PC-3 (cell line): ENCODE measurements at regions not wholly inside any gene's neighbourhood (a gene's known extent, or its start where the extent isn't known, plus 50 kb on each side); places are given as distances from the start of the nearest gene placed in this dataset.

Source experiments
- ATAC-seq: fragments of 200-7000 bp; cut with Tn5 transposase; 2 replicates; pipeline ENCODE4 v1.9.1; 2020; ENCODE audit warnings: mild to moderate bottlenecking, moderate library complexity
- BruUV-seq: library from RNA; stranded (reverse); fragments of 400-500 nt; replicated peaks from 2 replicates; lab custom pipeline; 2021; lab: Mats Ljungman, UMichigan
- CTCF ChIA-PET: fragments of 300-600 bp; sonication (Branson Sonifier 250); formaldehyde crosslinking; loops from one replicate; lab custom pipeline; 2022; ENCODE audit warnings: antibody characterized with exemption; lab: Charles Lee
- POLR2A ChIA-PET: fragments of 300-600 bp; sonication (Branson Sonifier 250); formaldehyde crosslinking; loops from one replicate; lab custom pipeline; 2022; ENCODE audit warnings: antibody characterized with exemption; ENCODE audit not compliant: unreplicated experiment; lab: Charles Lee
- DNase-seq: peaks from one replicate; pipeline ENCODE4 v3.0.0-alpha.2; 2015
- H2AFZ ChIP-seq: fragments of 300-600 bp; sonication (generic); 2 replicates; pipeline ENCODE4 v1.6.0; 2016; ENCODE audit warnings: antibody characterized with exemption, low read length
- H3F3A ChIP-seq: fragments of 300-600 bp; sonication (generic); one replicate; pipeline ENCODE4 v1.6.0; 2017; ENCODE audit warnings: antibody characterized with exemption, low read length, control low read depth, mild to moderate bottlenecking; ENCODE audit not compliant: unreplicated experiment
- H3K27ac ChIP-seq: fragments of 300-600 bp; sonication (generic); 2 replicates; pipeline ENCODE4 v1.5.1; 2016; ENCODE audit warnings: mild to moderate bottlenecking, low read length
- H3K27me3 ChIP-seq: fragments of 300-600 bp; sonication (generic); 2 replicates; pipeline ENCODE4 v1.6.1; 2016; ENCODE audit warnings: low read length, mixed read lengths
- H3K36me3 ChIP-seq: fragments of 300-600 bp; sonication (generic); 2 replicates; pipeline ENCODE4 v1.6.1; 2016; ENCODE audit warnings: low read depth, mixed run types, low read length, mixed read lengths
- H3K4me1 ChIP-seq: fragments of 300-600 bp; sonication (generic); 2 replicates; pipeline ENCODE4 v1.5.1; 2016; ENCODE audit warnings: low read length; ENCODE audit not compliant: insufficient read depth
- H3K4me2 ChIP-seq: fragments of 300-600 bp; sonication (generic); 2 replicates; pipeline ENCODE4 v1.6.0; 2016; ENCODE audit warnings: low read length
- H3K4me3 ChIP-seq: fragments of 300-600 bp; sonication (generic); 2 replicates; pipeline ENCODE4 v1.5.1; 2016; ENCODE audit warnings: mild to moderate bottlenecking, low read length, mixed read lengths
- H3K79me2 ChIP-seq: fragments of 300-600 bp; sonication (generic); 2 replicates; pipeline ENCODE4 v1.6.1; 2017; ENCODE audit warnings: low read length, mixed read lengths
- H3K9ac ChIP-seq: fragments of 300-600 bp; sonication (generic); 2 replicates; pipeline ENCODE4 v1.6.0; 2016; ENCODE audit warnings: mild to moderate bottlenecking, low read length
- H3K9me2 ChIP-seq: fragments of 300-600 bp; sonication (generic); replicated peaks from 2 replicates; pipeline ENCODE4 v1.6.1; 2016; ENCODE audit warnings: mixed run types, low read length, mixed read lengths
- H3K9me3 ChIP-seq: fragments of 300-600 bp; sonication (generic); 2 replicates; pipeline ENCODE4 v1.6.1; 2016; ENCODE audit warnings: low read length, mixed read lengths
- H4K20me1 ChIP-seq: fragments of 300-600 bp; sonication (generic); 2 replicates; pipeline ENCODE4 v1.6.1; 2016; ENCODE audit warnings: low read length, mixed read lengths
- CTCF ChIP-seq: fragments of 300-600 bp; sonication (generic); conservative IDR thresholded peaks from 2 replicates; pipeline ENCODE4 v1.5.1; 2017; ENCODE audit warnings: antibody characterized with exemption, low read depth, mild to moderate bottlenecking, low read length
- EZH2 ChIP-seq: fragments of 300-600 bp; sonication (generic); IDR thresholded peaks from one replicate; pipeline ENCODE4 v1.6.1; 2017; ENCODE audit warnings: antibody characterized with exemption, mild to moderate bottlenecking, low read length; ENCODE audit not compliant: unreplicated experiment
- EZH2phosphoT487 ChIP-seq: fragments of 300-600 bp; sonication (generic); IDR thresholded peaks from 2 replicates; pipeline ENCODE4 v1.6.1; 2018; ENCODE audit warnings: mild to moderate bottlenecking, antibody characterized with exemption, low read length, borderline replicate concordance
- intact Hi-C: fragments of 100-400 bp; cut with micrococcal nuclease; formaldehyde crosslinking; loops from 2 replicates; pipeline ENCODE4 v1.9.0; 2023

DNA sequence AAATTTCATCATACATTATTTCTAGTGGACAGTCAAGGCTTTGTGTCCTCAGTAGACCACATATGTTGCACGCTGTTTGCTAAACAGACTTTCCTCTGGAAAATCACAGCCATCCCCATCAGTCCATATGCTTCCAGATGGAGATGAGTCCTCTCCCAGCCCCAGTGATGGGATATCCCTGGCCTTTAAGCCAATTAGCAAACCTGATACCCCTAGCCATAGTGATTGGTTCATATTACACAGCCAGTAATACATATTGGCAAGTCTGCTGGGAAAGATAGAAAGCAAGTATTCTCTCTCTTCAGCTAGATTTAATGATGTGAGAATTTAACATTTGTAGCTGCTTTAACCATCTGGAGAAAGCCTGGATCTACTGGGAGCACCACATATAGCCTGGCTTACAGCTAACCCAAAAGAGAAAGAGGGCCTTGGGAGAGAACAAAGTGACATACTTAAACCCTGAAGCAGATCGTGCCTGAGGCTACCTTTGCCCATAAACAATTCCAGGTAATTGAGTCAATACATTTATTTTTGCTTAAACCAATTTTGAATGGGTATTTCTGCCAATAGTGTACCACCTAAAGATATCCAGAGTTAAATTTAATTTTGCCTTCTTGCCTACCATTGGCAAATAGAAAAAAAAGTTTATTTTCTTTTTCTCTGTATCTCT lies 103.5 kb upstream of the HIVEP1 start:
- H3K27me3 ChIP-seq: no peaks in the 10 kb centered on the region
- no peaks in the 10 kb centered on the region for H3K79me2 ChIP-seq
- no peak overlapping the region for H3K27ac ChIP-seq
- intact Hi-C loops: no loop called here
- H3K4me1 ChIP-seq: no peaks in the 10 kb centered on the region
- POLR2A ChIA-PET: no interaction called here
- H3K9me3 ChIP-seq: no peaks in the 10 kb centered on the region
- DNase-seq: no peak
- CTCF ChIA-PET: no interaction called here
- H3K9me2 ChIP-seq: no peaks in the 10 kb centered on the region
- H4K20me1 ChIP-seq: no peaks in the 10 kb centered on the region
- H3K4me3 ChIP-seq: no peak overlapping the region
- no peak for ATAC-seq
- TF ChIP-seq CTCF (no peak), EZH2 (no peak), EZH2phosphoT487 (no peak)
- no peaks in the 10 kb centered on the region for H3F3A ChIP-seq
- H3K9ac ChIP-seq: no peak overlapping the region
- H2AFZ ChIP-seq: no peak overlapping the region
- no peaks in the 10 kb centered on the region for H3K36me3 ChIP-seq
- H3K4me2 ChIP-seq: no peak overlapping the region
- BruUV-seq: no TSS peak

DNA sequence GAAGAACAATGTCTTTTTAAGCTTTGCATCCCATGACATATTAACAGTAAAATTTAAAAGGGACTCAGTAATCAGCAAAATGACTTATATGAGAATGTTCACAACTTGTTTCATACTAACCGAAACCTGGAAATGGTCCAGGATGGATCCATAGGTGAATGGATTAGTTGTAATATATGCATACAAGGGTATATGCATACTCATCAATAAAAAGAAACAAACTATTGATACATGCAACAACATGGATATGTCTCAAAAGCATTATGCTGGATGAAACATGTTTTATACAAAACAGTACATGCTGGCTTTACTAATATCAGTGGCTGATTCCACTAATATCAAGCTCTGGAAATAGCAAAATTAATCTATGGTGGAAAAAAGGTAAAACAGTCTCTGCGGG lies 108.5 kb upstream of the HIVEP1 start:
- no peaks in the 10 kb centered on the region for H3K9me3 ChIP-seq
- no TSS peak for BruUV-seq
- H4K20me1 ChIP-seq: no peaks in the 10 kb centered on the region
- no peak overlapping the region for H3K4me3 ChIP-seq
- no peaks in the 10 kb centered on the region for H3K9me2 ChIP-seq
- intact Hi-C loops: no loop called here
- ATAC-seq (no peak), DNase-seq (no peak)
- no peak for TF ChIP-seq EZH2phosphoT487
- no peak for TF ChIP-seq CTCF
- TF ChIP-seq EZH2: no peak
- no peak overlapping the region for H3K27ac ChIP-seq
- no peaks in the 10 kb centered on the region for H3K36me3 ChIP-seq
- no peaks in the 10 kb centered on the region for H3K27me3 ChIP-seq
- no peak overlapping the region for H2AFZ ChIP-seq
- no peak overlapping the region for H3K9ac ChIP-seq
- H3K4me1 ChIP-seq: no peaks in the 10 kb centered on the region
- H3F3A ChIP-seq: no peaks in the 10 kb centered on the region
- H3K4me2 ChIP-seq: no peak overlapping the region
- no peaks in the 10 kb centered on the region for H3K79me2 ChIP-seq
- ChIA-PET POLR2A (no interaction called here), CTCF (no interaction called here)

DNA sequence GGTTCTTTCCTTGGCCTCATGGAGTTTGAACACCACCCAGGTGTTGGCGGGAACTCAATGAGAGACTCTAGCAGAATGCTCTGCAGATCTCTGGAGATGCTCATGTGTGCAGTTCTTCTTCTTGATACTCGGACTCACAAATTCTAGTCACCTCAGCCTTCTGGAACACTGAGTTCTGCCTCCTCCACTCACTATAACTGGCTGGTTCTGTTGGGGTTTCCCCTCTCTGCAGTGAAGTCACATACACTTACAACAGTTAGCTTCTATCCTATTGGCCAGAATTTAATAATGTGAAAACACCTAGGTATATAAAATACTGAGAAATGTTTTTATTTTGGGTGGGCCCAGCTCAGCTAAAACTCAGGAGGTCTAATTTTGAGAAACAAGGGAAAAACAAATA lies 109.6 kb upstream of the HIVEP1 start:
- TF ChIP-seq EZH2phosphoT487: no peak
- no peak for TF ChIP-seq EZH2
- no peak for TF ChIP-seq CTCF
- H3K4me1 ChIP-seq: no peaks in the 10 kb centered on the region
- H4K20me1 ChIP-seq: no peaks in the 10 kb centered on the region
- no peak overlapping the region for H3K4me3 ChIP-seq
- H3K9me2 ChIP-seq: no peaks in the 10 kb centered on the region
- BruUV-seq: no TSS peak
- H3K79me2 ChIP-seq: no peaks in the 10 kb centered on the region
- DNase-seq: no peak
- no peak overlapping the region for H3K27ac ChIP-seq
- no peak for ATAC-seq
- H2AFZ ChIP-seq: no peak overlapping the region
- CTCF ChIA-PET: no interaction called here
- no peaks in the 10 kb centered on the region for H3F3A ChIP-seq
- H3K36me3 ChIP-seq: no peaks in the 10 kb centered on the region
- no peaks in the 10 kb centered on the region for H3K9me3 ChIP-seq
- POLR2A ChIA-PET: no interaction called here
- no peak overlapping the region for H3K4me2 ChIP-seq
- H3K27me3 ChIP-seq: no peaks in the 10 kb centered on the region
- intact Hi-C loops: no loop called here
- H3K9ac ChIP-seq: no peak overlapping the region
